ENCODE measurements at regions not wholly inside any gene's neighbourhood (a gene's known extent, or its start where the extent isn't known, plus 50 kb on each side); places are given as distances from the start of the nearest gene placed in this dataset.
A peak's percentile ranks its signal among the peaks of the same experiment; 100 is the strongest.
"Not testable (repeated sequence)": the region's sequence is repeated elsewhere in the genome, so short reads cannot be mapped to it uniquely, and the experiment has no call there.

- TF ChIP-seq CTCF (IDR thresholded peaks at IDR 0.05; ENCODE audit: low read depth, low read length, missing control alignments) = no peak
- DNase-seq (ENCODE audit: extremely low read depth, low read depth) = no peak
- H3K4me3 ChIP-seq (replicated peaks; ENCODE audit: low read depth, low read length) = no peak overlapping the region
Observed at GRCh38 chr15:46088486-46089445, 453.9 kb downstream of the SQOR start.

- H3K4me3 ChIP-seq (replicated peaks; ENCODE audit: low read depth, low read length) = no peak overlapping the region
- DNase-seq (ENCODE audit: extremely low read depth, low read depth) = no peak
- TF ChIP-seq CTCF (IDR thresholded peaks at IDR 0.05; ENCODE audit: low read depth, low read length, missing control alignments) = no peak
Observed at GRCh38 chr15:46089467-46089935, 454.7 kb downstream of the SQOR start.

- peak; percentile 57 for TF ChIP-seq CTCF (IDR thresholded peaks at IDR 0.05; ENCODE audit: low read depth, low read length, missing control alignments)
- DNase-seq (ENCODE audit: extremely low read depth, low read depth) = peak; percentile 15
- H3K4me3 ChIP-seq (replicated peaks; ENCODE audit: low read depth, low read length) = no peak overlapping the region
Observed at GRCh38 chr15:46091860-46092450, 457.1 kb downstream of the SQOR start.

- not testable (repeated sequence) for H3K4me3 ChIP-seq (replicated peaks; ENCODE audit: low read depth, low read length); DNase-seq (ENCODE audit: extremely low read depth, low read depth)
Observed at GRCh38 chr15:46098006-46098405, 463.2 kb downstream of the SQOR start.

- DNase-seq (ENCODE audit: extremely low read depth, low read depth) = no peak
- no peak for TF ChIP-seq CTCF (IDR thresholded peaks at IDR 0.05; ENCODE audit: low read depth, low read length, missing control alignments)
- no peak overlapping the region for H3K4me3 ChIP-seq (replicated peaks; ENCODE audit: low read depth, low read length)
Observed at GRCh38 chr15:46110755-46111154, 475.9 kb downstream of the SQOR start.

- DNase-seq (ENCODE audit: extremely low read depth, low read depth) = no peak
- no peak overlapping the region for H3K4me3 ChIP-seq (replicated peaks; ENCODE audit: low read depth, low read length)
- no peak for TF ChIP-seq CTCF (IDR thresholded peaks at IDR 0.05; ENCODE audit: low read depth, low read length, missing control alignments)
Observed at GRCh38 chr15:46111730-46112129, 476.9 kb downstream of the SQOR start.

- no peak overlapping the region for H3K4me3 ChIP-seq (replicated peaks; ENCODE audit: low read depth, low read length)
- DNase-seq (ENCODE audit: extremely low read depth, low read depth) = no peak
- TF ChIP-seq CTCF (IDR thresholded peaks at IDR 0.05; ENCODE audit: low read depth, low read length, missing control alignments) = no peak
Observed at GRCh38 chr15:46117071-46117470, 482.2 kb downstream of the SQOR start.
